SH-SY5Y (cell line): ENCODE measurements at regions not wholly inside any gene's neighbourhood (a gene's known extent, or its start where the extent isn't known, plus 50 kb on each side); places are given as distances from the start of the nearest gene placed in this dataset.

Experiments
- GATA2 ChIP-seq: IDR thresholded peaks from 2 replicates; pipeline ENCODE4 v1.6.1; 2011; ENCODE audit warnings: mild to moderate bottlenecking, low read depth, low read length
- GATA3 ChIP-seq: IDR thresholded peaks from 2 replicates; pipeline ENCODE4 v1.6.1; 2011; ENCODE audit warnings: low read depth, mild to moderate bottlenecking, low read length, moderate library complexity

GRCh38 chr14:65966188-65966587 lies 520.0 kb upstream of the CCDC196 start:
- TF ChIP-seq GATA3: no peak
- TF ChIP-seq GATA2: no peak

GRCh38 chr14:65972346-65972870 lies 513.8 kb upstream of the CCDC196 start:
- TF ChIP-seq GATA2 (no peak), GATA3 (no peak)

- TF ChIP-seq GATA2 (no peak), GATA3 (no peak)
Observed at GRCh38 chr14:65972891-65973290, 513.3 kb upstream of the CCDC196 start.

- no peak for TF ChIP-seq GATA2
- no peak for TF ChIP-seq GATA3
Observed at GRCh38 chr14:65975865-65976264, 510.3 kb upstream of the CCDC196 start.

GRCh38 chr14:65976761-65977404 lies 509.3 kb upstream of the CCDC196 start:
- no peak for TF ChIP-seq GATA2
- TF ChIP-seq GATA3: no peak

GRCh38 chr14:65981192-65981843 lies 504.9 kb upstream of the CCDC196 start:
- TF ChIP-seq GATA3: no peak
- TF ChIP-seq GATA2: no peak

GRCh38 chr14:65986041-65986440 lies 500.1 kb upstream of the CCDC196 start:
- TF ChIP-seq GATA2 (no peak), GATA3 (no peak)

GRCh38 chr14:65989981-65990380 lies 496.2 kb upstream of the CCDC196 start:
- TF ChIP-seq GATA3 (no peak), GATA2 (no peak)

- TF ChIP-seq GATA2 (no peak), GATA3 (no peak)
Observed at GRCh38 chr14:65991104-65991503, 495.1 kb upstream of the CCDC196 start.

GRCh38 chr14:65993103-65993502 lies 493.1 kb upstream of the CCDC196 start:
- TF ChIP-seq GATA3 (no peak), GATA2 (no peak)

GRCh38 chr14:65993996-65994395 lies 492.2 kb upstream of the CCDC196 start:
- TF ChIP-seq GATA2 (no peak), GATA3 (no peak)

- TF ChIP-seq GATA2 (no peak), GATA3 (no peak)
Observed at GRCh38 chr14:65997347-65997746, 488.8 kb upstream of the CCDC196 start.

GRCh38 chr14:65999865-66000264 lies 486.3 kb upstream of the CCDC196 start:
- no peak for TF ChIP-seq GATA2
- TF ChIP-seq GATA3: no peak

GRCh38 chr14:66000766-66001165 lies 485.4 kb upstream of the CCDC196 start:
- no peak for TF ChIP-seq GATA3
- TF ChIP-seq GATA2: no peak

GRCh38 chr14:66001356-66001755 lies 484.8 kb upstream of the CCDC196 start:
- TF ChIP-seq GATA2: no peak
- no peak for TF ChIP-seq GATA3

- TF ChIP-seq GATA3 (no peak), GATA2 (no peak)
Observed at GRCh38 chr14:66003082-66003730, 483.0 kb upstream of the CCDC196 start.
